Right atrium auricular region (tissue), 2 donors: ENCODE measurements at regions not wholly inside any gene's neighbourhood (a gene's known extent, or its start where the extent isn't known, plus 50 kb on each side); places are given as distances from the start of the nearest gene placed in this dataset.

Experiments
- DNase-seq: peaks from one replicate; pipeline ENCODE4 v3.0.0-alpha.2; 2019; ENCODE audit warnings: low spot score
- H3K27ac ChIP-seq, 2 donors: fragments of 200-600 bp; sonication (generic); 1 replicate in 1 of 2; 2 replicates in 1 of 2; pipeline ENCODE4 v1.5.1; 2016 to 2019
- H3K27me3 ChIP-seq, 2 donors: fragments of 200-600 bp; sonication (generic); one replicate each; pipeline versions ENCODE4 v1.5.1 to v1.6.0; 2017 to 2019
- H3K36me3 ChIP-seq: fragments of 200-600 bp; sonication (generic); one replicate; pipeline ENCODE4 v1.5.1; 2016
- H3K4me1 ChIP-seq, 2 donors: fragments of 200-600 bp; sonication (generic); one replicate each; pipeline versions ENCODE4 v1.5.1 to v1.6.0; 2017 to 2019
- H3K4me3 ChIP-seq, 2 donors: fragments of 200-600 bp; sonication (generic); 1 replicate in 1 of 2; 2 replicates in 1 of 2; pipeline ENCODE4 v1.5.1; 2017 to 2019; ENCODE audit warnings: mild to moderate bottlenecking in 1 of 2, moderate library complexity in 1 of 2
- H3K9me3 ChIP-seq, 2 donors: fragments of 200-600 bp; sonication (generic); one replicate each; pipeline ENCODE4 v1.5.1; 2019
- CTCF ChIP-seq, 2 donors: fragments of 200-600 bp; sonication (generic); IDR thresholded peaks; one replicate each; pipeline ENCODE4 v1.5.1; 2019; ENCODE audit warnings: antibody characterized with exemption in 2 of 2

GRCh38 chr15:46880791-46881190 lies 836.5 kb upstream of the SEMA6D start:
- Histone ChIP-seq H3K4me1 (no peaks in the 10 kb centered on the region), H3K27ac (no peak overlapping the region), H3K27me3 (no peaks in the 10 kb centered on the region), H3K4me3 (no peak overlapping the region), H3K36me3 (no peaks in the 10 kb centered on the region), H3K9me3 (no peaks in the 10 kb centered on the region)
- DNase-seq = no peak
- no peak for TF ChIP-seq CTCF (IDR thresholded peaks at IDR 0.05)

DNA sequence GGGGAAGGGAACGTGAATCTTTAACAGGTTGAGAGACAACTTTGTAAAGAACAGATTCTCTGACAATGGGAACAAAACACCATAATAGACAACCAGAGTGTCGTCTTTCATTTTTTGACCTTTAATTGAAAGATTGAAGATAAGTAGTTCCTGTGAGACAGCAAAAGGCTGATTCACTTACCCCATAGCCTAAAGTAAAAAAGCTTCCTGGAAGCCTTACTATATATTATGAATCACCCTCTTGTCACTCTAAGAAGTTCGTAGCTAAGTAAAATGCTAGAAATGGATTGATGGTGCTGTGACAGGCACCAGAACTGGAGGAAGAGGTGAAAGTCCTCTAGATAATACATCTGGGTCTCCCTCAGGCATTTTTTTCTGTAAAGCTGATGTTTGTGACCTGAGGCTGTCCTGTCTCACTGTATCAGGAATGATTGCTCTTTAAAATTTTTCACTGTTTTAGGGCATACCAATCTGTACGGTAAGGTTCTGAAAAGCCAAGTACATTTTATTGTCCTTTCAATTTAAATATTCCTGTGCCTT lies 824.6 kb upstream of the SEMA6D start:
- Histone ChIP-seq H3K9me3 (no peaks in the 10 kb centered on the region), H3K36me3 (no peaks in the 10 kb centered on the region), H3K27me3 (no peaks in the 10 kb centered on the region), H3K4me3 (no peak overlapping the region), H3K4me1 (no peaks in the 10 kb centered on the region), H3K27ac (no peak overlapping the region)
- TF ChIP-seq CTCF (IDR thresholded peaks at IDR 0.05) = no peak
- no peak for DNase-seq

- no peak overlapping the region for H3K27ac ChIP-seq
- H3K27me3 ChIP-seq = no peaks in the 10 kb centered on the region
- H3K4me1 ChIP-seq = no peaks in the 10 kb centered on the region
- TF ChIP-seq CTCF (IDR thresholded peaks at IDR 0.05) = no peak
- H3K9me3 ChIP-seq = no peaks in the 10 kb centered on the region
- no peaks in the 10 kb centered on the region for H3K36me3 ChIP-seq
- DNase-seq = no peak
- H3K4me3 ChIP-seq = no peak overlapping the region
These were observed 822.7 kb upstream of the SEMA6D start for GRCh38 chr15:46894644-46895043.

DNA sequence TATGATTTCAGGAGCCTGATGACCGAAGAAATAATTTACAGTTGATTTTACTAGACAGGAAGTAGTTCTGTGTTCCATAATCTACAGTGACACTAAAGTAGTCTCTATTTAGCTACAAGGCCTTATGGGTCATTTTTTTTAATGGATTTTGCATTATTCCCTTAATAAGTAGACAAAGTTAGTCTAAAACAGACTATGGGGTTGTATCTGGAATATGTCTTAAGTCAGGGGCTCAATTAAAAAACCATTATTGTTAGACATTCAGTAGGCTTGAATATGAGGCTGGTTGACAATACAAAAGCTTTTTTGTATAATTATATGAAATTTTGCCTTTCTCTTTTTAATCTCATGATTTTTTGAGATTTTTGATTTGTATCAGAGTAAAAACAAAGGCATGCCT lies 820.0 kb upstream of the SEMA6D start:
- no peak overlapping the region for H3K4me3 ChIP-seq
- no peak overlapping the region for H3K27ac ChIP-seq
- H3K36me3 ChIP-seq = no peaks in the 10 kb centered on the region
- DNase-seq = no peak
- no peaks in the 10 kb centered on the region for H3K4me1 ChIP-seq
- no peaks in the 10 kb centered on the region for H3K27me3 ChIP-seq
- no peaks in the 10 kb centered on the region for H3K9me3 ChIP-seq
- no peak for TF ChIP-seq CTCF (IDR thresholded peaks at IDR 0.05)

GRCh38 chr15:46901001-46901400 lies 816.3 kb upstream of the SEMA6D start:
- H3K36me3 ChIP-seq = no peaks in the 10 kb centered on the region
- TF ChIP-seq CTCF (IDR thresholded peaks at IDR 0.05) = no peak
- DNase-seq = no peak
- no peaks in the 10 kb centered on the region for H3K9me3 ChIP-seq
- H3K4me1 ChIP-seq = no peaks in the 10 kb centered on the region
- no peak overlapping the region for H3K4me3 ChIP-seq
- no peaks in the 10 kb centered on the region for H3K27me3 ChIP-seq
- no peak overlapping the region for H3K27ac ChIP-seq

- no peak for DNase-seq
- Histone ChIP-seq H3K27me3 (no peaks in the 10 kb centered on the region), H3K4me1 (no peaks in the 10 kb centered on the region), H3K4me3 (no peak overlapping the region), H3K36me3 (no peaks in the 10 kb centered on the region), H3K27ac (no peak overlapping the region), H3K9me3 (no peaks in the 10 kb centered on the region)
- no peak for TF ChIP-seq CTCF (IDR thresholded peaks at IDR 0.05)
These were observed 799.5 kb upstream of the SEMA6D start for GRCh38 chr15:46917721-46918252.
